HepG2 (cell line): ENCODE measurements at regions not wholly inside any gene's neighbourhood (a gene's known extent, or its start where the extent isn't known, plus 50 kb on each side); places are given as distances from the start of the nearest gene placed in this dataset.

Experiments used
- ATAC-seq: fragments of 200-7000 bp; cut with Tn5 transposase; 3 replicates; pipeline ENCODE4 v1.9.1; 2020; ENCODE audit warnings: mild to moderate bottlenecking, moderate library complexity
- BruUV-seq: library from RNA; stranded (reverse); fragments of 400-500 nt; replicated peaks from 2 replicates; lab custom pipeline; 2021; lab: Mats Ljungman, UMichigan
- CTCF ChIA-PET: fragments of 300-600 bp; formaldehyde crosslinking; extraction: SDS; loops from one replicate; lab custom pipeline; 2021; ENCODE audit warnings: low total read pairs, inconsistent platforms, low intra/inter-chr PET ratio; lab: Yijun Ruan, JAX
- POLR2A ChIA-PET: fragments of 350-600 bp; sonication (Branson Sonifier 250); formaldehyde crosslinking; loops from one replicate; lab custom pipeline; 2020; ENCODE audit warnings: antibody characterized with exemption, inconsistent platforms; lab: Yijun Ruan, JAX
- DNase-seq: peaks from one replicate; pipeline ENCODE4 v3.0.0-alpha.2; 2015; ENCODE audit warnings: low spot score
- FAIRE-seq: peaks from 3 replicates; lab custom pipeline; 2011; peaks lifted over from hg19 to GRCh38; lab: Jason Lieb, UNC
- H2AFZ ChIP-seq: one replicate; pipeline ENCODE4 v1.6.1; 2011; ENCODE audit warnings: low read length, inconsistent platforms
- H3K27ac ChIP-seq: fragments of 300-600 bp; 3 replicates; pipeline ENCODE4 v1.8.0; 2011; ENCODE audit warnings: mixed run types, mild to moderate bottlenecking, mixed read lengths, low read length, inconsistent platforms; ENCODE audit not compliant: insufficient read depth; ENCODE audit errors: extremely low read length
- H3K27me3 ChIP-seq, 2 experiments: fragments of 200-600 bp in 1 of 2; 2 replicates in 1 of 2; 3 replicates in 1 of 2; pipeline versions ENCODE4 v1.6.0 to v1.8.0; 2011; ENCODE audit warnings: low read length in 2 of 2, mild to moderate bottlenecking in 2 of 2, moderate library complexity in 2 of 2, inconsistent platforms in 1 of 2; ENCODE audit not compliant: insufficient read depth in 2 of 2, control insufficient read depth in 1 of 2
- H3K36me3 ChIP-seq, 2 experiments: fragments of 200-600 bp in 1 of 2; replicated peaks in 1 of 2; 2 replicates in 1 of 2; 3 replicates in 1 of 2; pipeline versions ENCODE4 v1.5.1 to v1.8.0; 2011; ENCODE audit warnings: low read length in 2 of 2, inconsistent platforms in 1 of 2; ENCODE audit not compliant: insufficient read depth in 2 of 2, control insufficient read depth in 1 of 2
- H3K4me1 ChIP-seq: 2 replicates; pipeline ENCODE4 v1.5.1; 2012; ENCODE audit warnings: low read length, inconsistent platforms; ENCODE audit not compliant: insufficient read depth
- H3K4me2 ChIP-seq: 2 replicates; pipeline ENCODE4 v1.6.0; 2011; ENCODE audit warnings: low read depth, low read length, inconsistent platforms
- H3K4me3 ChIP-seq, 3 experiments: fragments of 200-600 bp in 1 of 3; sonication (generic), shearing (Covaris generic) in 1 of 3; replicated peaks in 1 of 3; 2 replicates each; pipeline ENCODE4 v1.5.1; 2011 to 2016; ENCODE audit warnings: low read length in 3 of 3, inconsistent platforms in 2 of 3, low read depth in 2 of 3, mild to moderate bottlenecking in 2 of 3, control low read depth in 1 of 3, mixed read lengths in 1 of 3; ENCODE audit not compliant: insufficient read depth in 1 of 3
- H3K79me2 ChIP-seq: one replicate; pipeline ENCODE4 v1.6.1; 2011; ENCODE audit warnings: low read length, inconsistent platforms; ENCODE audit not compliant: insufficient read depth
- H3K9ac ChIP-seq: 2 replicates; pipeline ENCODE4 v1.6.0; 2011; ENCODE audit warnings: mild to moderate bottlenecking, low read depth, low read length, inconsistent platforms; ENCODE audit not compliant: insufficient read depth
- H3K9me3 ChIP-seq: 2 replicates; pipeline ENCODE4 v1.5.1; 2012; ENCODE audit warnings: mild to moderate bottlenecking, low read length
- H4K20me1 ChIP-seq: 2 replicates; pipeline ENCODE4 v1.6.0; 2011; ENCODE audit warnings: inconsistent platforms, mild to moderate bottlenecking, low read length, moderate library complexity; ENCODE audit not compliant: insufficient read depth
- AFF4 ChIP-seq: sonication (generic); formaldehyde crosslinking; IDR thresholded peaks from 2 replicates; pipeline ENCODE4 v1.4.0; 2020; ENCODE audit warnings: missing genetic modification reagents
- SP140L ChIP-seq: sonication (generic); formaldehyde crosslinking; IDR thresholded peaks from 2 replicates; pipeline ENCODE4 v1.4.0; 2020; ENCODE audit warnings: missing genetic modification reagents, borderline replicate concordance
- ZBTB21 ChIP-seq: sonication (generic); formaldehyde crosslinking; IDR thresholded peaks from 2 replicates; pipeline ENCODE4 v1.4.0; 2020; ENCODE audit warnings: missing genetic modification reagents
- ZBTB40 ChIP-seq, 2 experiments: fragments of 450-650 bp in 1 of 2; sonication (generic) in 1 of 2; formaldehyde crosslinking in 1 of 2; IDR thresholded peaks; 2 replicates each; pipeline versions ENCODE4 v1.6.1 to v1.8.0; 2016 to 2022; ENCODE audit warnings: antibody characterized with exemption in 1 of 2, mild to moderate bottlenecking in 1 of 2, missing genetic modification reagents in 1 of 2
- ZFY ChIP-seq: sonication (generic); formaldehyde crosslinking; IDR thresholded peaks from 2 replicates; pipeline ENCODE4 v1.4.0; 2020; ENCODE audit warnings: missing genetic modification reagents
- ZNF878 ChIP-seq: sonication (generic); formaldehyde crosslinking; IDR thresholded peaks from 2 replicates; pipeline ENCODE4 v1.8.1; 2023; ENCODE audit warnings: mild to moderate bottlenecking, missing genetic modification reagents, moderate library complexity
- WGBS: methylation state at CpG from one replicate; pipeline ENCODE4 v1.1.6; 2017; ENCODE audit warnings: low lambda C conversion rate; 5-methylcytosine and 5-hydroxymethylcytosine counted together
- in situ Hi-C: cut with HindIII; loops from 2 replicates; pipeline ENCODE4 v1.10.0; 2017; ENCODE audit warnings: low pct_unique_long_range_greater_than_20kb; ENCODE audit not compliant: extremely low pct_ligation_motif_present
- intact Hi-C: fragments of 100-400 bp; cut with micrococcal nuclease; formaldehyde crosslinking; loops from one replicate; pipeline ENCODE4 v1.10.0; 2022; ENCODE audit not compliant: unreplicated experiment

- TF ChIP-seq AFF4 (CRISPR knock-in tag) (no peak), ZBTB21 (no peak), ZNF878 (CRISPR knock-in tag) (no peak)
- TF ChIP-seq, all 625 proteins: peak for 0
Observed at GRCh38 chr15:70463453-70463834, 299.9 kb downstream of the UACA start (continued).

GRCh38 chr15:70461992-70462391 lies 301.4 kb downstream of the UACA start:
- no peak for DNase-seq
- no peaks in the 10 kb centered on the region for H3K79me2 ChIP-seq
- FAIRE-seq = no peak
- no peak overlapping the region for H3K27ac ChIP-seq
- no TSS peak for BruUV-seq
- no peaks in the 10 kb centered on the region; a peak in 1 of 5 replicates for H3K27me3 ChIP-seq
- WGBS = 0% methylated on average over 1 of the region's 1 CpG
- H3K4me2 ChIP-seq = no peak overlapping the region
- no peak overlapping the region for H2AFZ ChIP-seq
- H3K4me3 ChIP-seq = no peak overlapping the region
- POLR2A ChIA-PET = no interaction called here
- H3K9me3 ChIP-seq = no peaks in the 10 kb centered on the region
- intact Hi-C loops = loop anchor here (2.0 to 10.0 kb wide), 2 partner anchors 737 to 983 kb away; no protein-coding TSS in a partner anchor
- no peaks in the 10 kb centered on the region for H3K4me1 ChIP-seq
- in situ Hi-C loops = no loop called here
- CTCF ChIA-PET = no interaction called here
- no peaks in the 10 kb centered on the region for H3K36me3 ChIP-seq
- ATAC-seq = no peak
- TF ChIP-seq ZBTB40 (IDR thresholded peaks at IDR 0.05) = no peak
- TF ChIP-seq ZBTB40 (CRISPR knock-in tag; IDR thresholded peaks at IDR 0.05) = 0 out of 2 replicates have a peak, but pooled peaks have one; percentile 34
- no peak for TF ChIP-seq SP140L (CRISPR knock-in tag)
- TF ChIP-seq ZFY (CRISPR knock-in tag) = no peak
- TF ChIP-seq, all 625 proteins: peak for 1
- no peak overlapping the region for H3K9ac ChIP-seq
- H4K20me1 ChIP-seq = no peaks in the 10 kb centered on the region
